K562 (cell line): ENCODE measurements at regions not wholly inside any gene's neighbourhood (a gene's known extent, or its start where the extent isn't known, plus 50 kb on each side); places are given as distances from the start of the nearest gene placed in this dataset.

ENCODE experiments used
- ATAC-seq: fragments of 200-7000 bp; cut with Tn5 transposase; 3 replicates; pipeline ENCODE4 v1.9.1; 2020; ENCODE audit warnings: moderate library complexity
- BruUV-seq: library from RNA; stranded (reverse); fragments of 400-500 nt; replicated peaks from 2 replicates; lab custom pipeline; 2021; lab: Mats Ljungman, UMichigan
- CTCF ChIA-PET: fragments of 300-600 bp; formaldehyde crosslinking; extraction: SDS; loops from one replicate; lab custom pipeline; 2021; ENCODE audit warnings: low intra/inter-chr PET ratio; lab: Yijun Ruan, JAX
- POLR2A ChIA-PET: fragments of 300-600, 350-650 bp; sonication (Branson Sonifier 250); formaldehyde crosslinking; extraction: SDS; loops from one replicate; lab custom pipeline; 2021; ENCODE audit warnings: antibody characterized with exemption, inconsistent platforms; lab: Yijun Ruan, JAX
- DNase-seq, 4 experiments: peaks; one replicate each; pipeline versions ENCODE4 v3.0.0 to v3.0.0-alpha.2; 2011 to 2018; ENCODE audit warnings: low spot score in 3 of 4, mixed read lengths in 3 of 4; ENCODE audit errors: extremely low read depth in 1 of 4
- FAIRE-seq: peaks from 2 replicates; lab custom pipeline; 2011; peaks lifted over from hg19 to GRCh38; lab: Jason Lieb, UNC
- H2AFZ ChIP-seq: 2 replicates; pipeline ENCODE4 v1.6.0; 2011; ENCODE audit warnings: low read depth, low read length, control low read depth, inconsistent platforms
- H3K27ac ChIP-seq: fragments of 200-600 bp; 3 replicates; pipeline ENCODE4 v1.8.0; 2011; ENCODE audit warnings: low read depth, mild to moderate bottlenecking, control low read depth, inconsistent platforms, low read length, moderate library complexity, mixed read lengths; ENCODE audit errors: extremely low read depth
- H3K27me3 ChIP-seq, 2 experiments: fragments of 300-600 bp in 1 of 2; 2 replicates in 1 of 2; 3 replicates in 1 of 2; pipeline versions ENCODE4 v1.6.0 to v1.8.0; 2011; ENCODE audit warnings: inconsistent platforms in 2 of 2, low read length in 2 of 2, mild to moderate bottlenecking in 1 of 2, mixed read lengths in 1 of 2, moderate library complexity in 1 of 2; ENCODE audit not compliant: control insufficient read depth in 2 of 2, insufficient read depth in 2 of 2
- H3K36me3 ChIP-seq: fragments of 300-600 bp; 3 replicates; pipeline ENCODE4 v1.8.0; 2011; ENCODE audit warnings: mild to moderate bottlenecking, low read length, inconsistent platforms; ENCODE audit not compliant: control insufficient read depth, insufficient read depth
- H3K4me1 ChIP-seq, 2 experiments: fragments of 200-600 bp in 1 of 2; replicated peaks in 1 of 2; 2 replicates in 1 of 2; 3 replicates in 1 of 2; pipeline versions ENCODE4 v1.5.1 to v1.8.0; 2011; ENCODE audit warnings: inconsistent platforms in 2 of 2, low read length in 2 of 2, mild to moderate bottlenecking in 1 of 2, mixed read lengths in 1 of 2, moderate library complexity in 1 of 2; ENCODE audit not compliant: control insufficient read depth in 2 of 2, insufficient read depth in 2 of 2
- H3K4me2 ChIP-seq: 2 replicates; pipeline ENCODE4 v1.6.1; 2011; ENCODE audit warnings: low read length, control low read depth, inconsistent platforms, mixed read lengths; ENCODE audit not compliant: insufficient read depth
- H3K4me3 ChIP-seq: fragments of 200-600 bp; sonication (generic), shearing (Covaris generic); 2 replicates; pipeline ENCODE4 v1.5.1; 2016; ENCODE audit warnings: control low read depth, inconsistent platforms
- H3K79me2 ChIP-seq: fragments of 200-600 bp; 3 replicates; pipeline ENCODE4 v1.8.0; 2011; ENCODE audit warnings: low read length, inconsistent platforms; ENCODE audit not compliant: control insufficient read depth, insufficient read depth
- H3K9ac ChIP-seq, 2 experiments: 2 replicates each; pipeline versions ENCODE4 v1.6.0 to v1.6.1; 2011; ENCODE audit warnings: low read depth in 2 of 2, low read length in 2 of 2, control low read depth in 1 of 2, inconsistent platforms in 1 of 2, mild to moderate bottlenecking in 1 of 2, mixed read lengths in 1 of 2; ENCODE audit not compliant: insufficient read depth in 1 of 2
- H3K9me1 ChIP-seq: one replicate; pipeline ENCODE4 v1.6.0; 2011; ENCODE audit warnings: inconsistent platforms, mild to moderate bottlenecking, low read length, moderate library complexity; ENCODE audit not compliant: control insufficient read depth, insufficient read depth
- H3K9me3 ChIP-seq: replicated peaks from 2 replicates; pipeline ENCODE4 v1.5.1; 2011; ENCODE audit warnings: low read depth, low read length, inconsistent platforms; ENCODE audit not compliant: control insufficient read depth, insufficient read depth
- H4K20me1 ChIP-seq: replicated peaks from 2 replicates; pipeline ENCODE4 v1.6.1; 2011; ENCODE audit warnings: low read length, inconsistent platforms, mixed read lengths; ENCODE audit not compliant: control insufficient read depth, insufficient read depth
- HMGXB4 ChIP-seq: sonication (generic); formaldehyde crosslinking; IDR thresholded peaks from 2 replicates; pipeline ENCODE4 v1.8.1; 2023; ENCODE audit warnings: mild to moderate bottlenecking, missing genetic modification reagents
- NR2C1 ChIP-seq, 2 experiments: fragments of 450-650 bp; IDR thresholded peaks; 2 replicates each; pipeline ENCODE4 v1.6.1; 2017; ENCODE audit warnings: mild to moderate bottlenecking in 2 of 2, antibody characterized with exemption in 1 of 2, inconsistent platforms in 1 of 2, missing compliant biosample characterization in 1 of 2, missing genetic modification characterization in 1 of 2
- U2AF1 ChIP-seq: fragments of 200-400 bp; formaldehyde crosslinking; optimal IDR thresholded peaks from 2 replicates; pipeline ENCODE3; 2017; ENCODE audit warnings: mild to moderate bottlenecking, low read depth, low read length, moderate library complexity
- WGBS: fragments of 100-300 bp; shearing (Covaris generic); methylation state at CpG from one replicate; pipeline ENCODE4 v1.1.6; 2016; ENCODE audit warnings: low coverage, mixed read lengths; ENCODE audit not compliant: insufficient coverage; ENCODE audit errors: missing lambda C conversion rate; 5-methylcytosine and 5-hydroxymethylcytosine counted together
- in situ Hi-C: fragments of 300-500 bp; cut with MboI; formaldehyde crosslinking; loops from 4 replicates; pipeline ENCODE4 v1.15.0; 2018; ENCODE audit warnings: inconsistent platforms, mixed read lengths
- intact Hi-C: fragments of 100-400 bp; cut with micrococcal nuclease; formaldehyde crosslinking; loops from 2 replicates; pipeline ENCODE4 v1.14.2; 2022
- TF ChIP-seq, protein P1 (sequence below): fragments of 450-650 bp; formaldehyde crosslinking; IDR thresholded peaks from 2 replicates; pipeline ENCODE4 v1.4.0; 2020; ENCODE audit warnings: mild to moderate bottlenecking, moderate library complexity

DNA sequence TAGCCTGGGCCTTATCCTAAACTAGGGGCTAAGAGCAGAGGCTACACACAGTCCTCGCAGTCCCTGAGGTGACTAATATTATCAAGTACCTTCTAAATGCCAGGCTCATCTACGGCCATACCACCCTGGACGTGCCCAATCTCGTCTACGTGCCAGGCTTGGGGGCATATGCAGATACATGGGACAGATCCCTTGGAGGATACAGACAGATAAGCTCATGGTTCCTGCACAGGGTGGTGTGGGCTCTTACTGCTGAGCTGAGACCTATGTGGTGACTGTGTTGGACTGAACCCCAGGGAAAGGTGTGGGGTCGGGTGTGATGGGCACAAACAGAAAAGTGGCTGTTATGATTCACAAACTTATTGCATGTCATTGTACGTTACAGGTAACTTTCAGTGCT, 268.4 kb upstream of the NEBL start (continued):
- TF ChIP-seq HMGXB4 (CRISPR knock-in tag) = no peak
- TF ChIP-seq, protein P1, sequence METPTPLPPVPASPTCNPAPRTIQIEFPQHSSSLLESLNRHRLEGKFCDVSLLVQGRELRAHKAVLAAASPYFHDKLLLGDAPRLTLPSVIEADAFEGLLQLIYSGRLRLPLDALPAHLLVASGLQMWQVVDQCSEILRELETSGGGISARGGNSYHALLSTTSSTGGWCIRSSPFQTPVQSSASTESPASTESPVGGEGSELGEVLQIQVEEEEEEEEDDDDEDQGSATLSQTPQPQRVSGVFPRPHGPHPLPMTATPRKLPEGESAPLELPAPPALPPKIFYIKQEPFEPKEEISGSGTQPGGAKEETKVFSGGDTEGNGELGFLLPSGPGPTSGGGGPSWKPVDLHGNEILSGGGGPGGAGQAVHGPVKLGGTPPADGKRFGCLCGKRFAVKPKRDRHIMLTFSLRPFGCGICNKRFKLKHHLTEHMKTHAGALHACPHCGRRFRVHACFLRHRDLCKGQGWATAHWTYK (CRISPR knock-in tag) = 0 out of 2 replicates have a peak, but pooled peaks have one; percentile 12

DNA sequence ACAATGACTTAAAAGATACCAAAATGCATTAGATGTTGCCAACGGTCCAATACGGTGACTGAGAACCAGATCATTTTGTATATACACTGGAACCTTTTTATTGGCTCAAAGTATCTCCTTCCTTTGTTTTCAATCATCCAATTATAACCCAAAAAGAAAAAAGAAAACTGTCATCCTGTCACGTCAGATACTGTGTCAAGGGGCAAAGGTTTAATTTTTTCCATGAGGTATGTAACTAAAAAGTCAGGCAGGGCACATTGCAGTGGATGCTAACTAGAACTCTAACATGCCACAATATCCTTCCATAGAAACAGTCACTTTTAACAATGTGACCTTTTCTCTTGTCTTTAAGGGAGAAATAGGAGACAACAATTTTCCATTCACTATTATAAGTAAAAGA, 267.6 kb upstream of the NEBL start:
- no peak overlapping the region for H3K27ac ChIP-seq
- no peaks in the 10 kb centered on the region for H3K79me2 ChIP-seq
- in situ Hi-C loops = loop anchor here (5.0 kb wide), 2 partner anchors 87 to 103 kb away; no protein-coding TSS in a partner anchor
- H3K4me1 ChIP-seq = peaks cover 0 to 12% of the 10 kb centered on the region in 2 experiments; a peak in 2 of 5 replicates
- H4K20me1 ChIP-seq = no peaks in the 10 kb centered on the region
- TF ChIP-seq U2AF1 (no peak), NR2C1 (IDR thresholded peaks at IDR 0.05) (no peak), NR2C1 (tag; IDR thresholded peaks at IDR 0.05) (peak; percentile 57; the same call in 1 of the 2 replicates)
- ChIA-PET CTCF (no interaction called here), POLR2A (no interaction called here)
- DNase-seq (no peak), FAIRE-seq (no peak), ATAC-seq (no peak)
- no peaks in the 10 kb centered on the region for H3K9me1 ChIP-seq
- no peaks in the 10 kb centered on the region for H3K27me3 ChIP-seq
- intact Hi-C loops = loop anchor here (5.0 kb wide), 1 partner anchor 67 kb away; no protein-coding TSS in a partner anchor
- no peaks in the 10 kb centered on the region for H3K9me3 ChIP-seq
- WGBS = 31% methylated on average over 3 of the region's 3 CpGs
- H3K4me2 ChIP-seq = no peak overlapping the region
- no TSS peak for BruUV-seq
- H3K36me3 ChIP-seq = no peaks in the 10 kb centered on the region
- H2AFZ ChIP-seq = no peak overlapping the region
- no peak overlapping the region for H3K4me3 ChIP-seq
- 0 out of 4 replicates have a peak overlapping the region, but pooled peaks of 1 of the 2 experiments have one; percentile 9 for H3K9ac ChIP-seq
